Smooth muscle cell (in vitro differentiated cells): ENCODE measurements at regions not wholly inside any gene's neighbourhood (a gene's known extent, or its start where the extent isn't known, plus 50 kb on each side); places are given as distances from the start of the nearest gene placed in this dataset.

Experiments used
- DNase-seq: peaks from one replicate; lab custom pipeline; 2025; ENCODE audit not compliant: unreplicated experiment; lab: John Stamatoyannopoulos, UW
- H2AFZ ChIP-seq: fragments of 200-600 bp; sonication (generic); 2 replicates; pipeline ENCODE4 v1.6.0; 2016; ENCODE audit warnings: antibody characterized with exemption, low read depth, mild to moderate bottlenecking
- H3F3A ChIP-seq: fragments of 200-600 bp; sonication (generic); 2 replicates; pipeline ENCODE4 v1.6.0; 2017; ENCODE audit warnings: antibody characterized with exemption, low read depth
- H3K27ac ChIP-seq: fragments of 200-600 bp; sonication (generic); 2 replicates; pipeline ENCODE4 v1.5.1; 2016; ENCODE audit warnings: low read depth, mild to moderate bottlenecking
- H3K27me3 ChIP-seq: fragments of 200-600 bp; sonication (generic); 2 replicates; pipeline ENCODE4 v1.6.1; 2016; ENCODE audit warnings: low read depth, mild to moderate bottlenecking
- H3K36me3 ChIP-seq: fragments of 200-600 bp; sonication (generic); 2 replicates; pipeline ENCODE4 v1.5.1; 2016; ENCODE audit warnings: low read depth
- H3K4me1 ChIP-seq: fragments of 200-600 bp; sonication (generic); 2 replicates; pipeline ENCODE4 v1.5.1; 2016; ENCODE audit warnings: low read depth
- H3K4me2 ChIP-seq: fragments of 200-600 bp; sonication (generic); 2 replicates; pipeline ENCODE4 v1.6.0; 2016; ENCODE audit warnings: mild to moderate bottlenecking
- H3K4me3 ChIP-seq: fragments of 200-600 bp; sonication (generic); 2 replicates; pipeline ENCODE4 v1.5.1; 2016; ENCODE audit warnings: mild to moderate bottlenecking
- H3K79me2 ChIP-seq: fragments of 200-600 bp; sonication (generic); 2 replicates; pipeline ENCODE4 v1.6.0; 2016; ENCODE audit warnings: low read depth, mild to moderate bottlenecking
- H3K9ac ChIP-seq: fragments of 200-600 bp; sonication (generic); 2 replicates; pipeline ENCODE4 v1.6.0; 2016; ENCODE audit warnings: low read depth
- H3K9me3 ChIP-seq: fragments of 200-600 bp; sonication (generic); replicated peaks from 2 replicates; pipeline ENCODE4 v1.5.1; 2016; ENCODE audit warnings: low read depth
- H4K20me1 ChIP-seq: fragments of 200-600 bp; sonication (generic); 2 replicates; pipeline ENCODE4 v1.6.0; 2016; ENCODE audit warnings: low read depth
- CTCF ChIP-seq: fragments of 200-600 bp; sonication (generic); IDR thresholded peaks from 2 replicates; pipeline ENCODE4 v1.5.1; 2017; ENCODE audit warnings: borderline replicate concordance, mild to moderate bottlenecking, antibody characterized with exemption; ENCODE audit not compliant: insufficient read depth, poor library complexity, severe bottlenecking
- WGBS: methylation state at CpG from one replicate; pipeline ENCODE4 v1.1.7; 2016; ENCODE audit warnings: low lambda C conversion rate; 5-methylcytosine and 5-hydroxymethylcytosine counted together

- Histone ChIP-seq H3F3A (no peaks in the 10 kb centered on the region), H3K9me3 (no peaks in the 10 kb centered on the region), H3K9ac (no peak overlapping the region), H3K4me1 (peaks cover 6% of the 10 kb centered on the region), H4K20me1 (no peaks in the 10 kb centered on the region), H3K27ac (no peak overlapping the region), H3K79me2 (no peaks in the 10 kb centered on the region), H3K4me3 (no peak overlapping the region), H3K36me3 (no peaks in the 10 kb centered on the region), H3K27me3 (no peaks in the 10 kb centered on the region), H2AFZ (no peak overlapping the region), H3K4me2 (no peak overlapping the region)
- WGBS = 79% methylated on average over 2 of the region's 2 CpGs
- TF ChIP-seq CTCF = no peak
- no peak for DNase-seq
These were observed 110.9 kb downstream of the MACIR start for GRCh38 chr5:103369125-103370120.

- 83% methylated on average over 2 of the region's 2 CpGs for WGBS
- H3K36me3 ChIP-seq = no peaks in the 10 kb centered on the region
These were observed 109.1 kb downstream of the MACIR start for GRCh38 chr5:103367702-103368101.

GRCh38 chr5:103366918-103367549 lies 108.5 kb downstream of the MACIR start:
- Histone ChIP-seq H3K36me3 (no peaks in the 10 kb centered on the region), H4K20me1 (no peaks in the 10 kb centered on the region), H3K27ac (no peak overlapping the region), H3K27me3 (no peaks in the 10 kb centered on the region), H2AFZ (no peak overlapping the region), H3K4me3 (no peak overlapping the region), H3K9ac (no peak overlapping the region), H3K4me1 (peaks cover 6% of the 10 kb centered on the region), H3K9me3 (no peaks in the 10 kb centered on the region), H3F3A (no peaks in the 10 kb centered on the region), H3K79me2 (no peaks in the 10 kb centered on the region), H3K4me2 (no peak overlapping the region)
- 83% methylated on average over 10 of the region's 10 CpGs for WGBS
- no peak for DNase-seq
- no peak for TF ChIP-seq CTCF

More at GRCh38 chr5:103367702-103368101, 109.1 kb downstream of the MACIR start:
- DNase-seq = no peak
- no peaks in the 10 kb centered on the region for H3F3A ChIP-seq
- no peak overlapping the region for H3K4me2 ChIP-seq
- no peak for TF ChIP-seq CTCF
- H3K9me3 ChIP-seq = no peaks in the 10 kb centered on the region
- H3K79me2 ChIP-seq = no peaks in the 10 kb centered on the region
- no peak overlapping the region for H2AFZ ChIP-seq
- no peak overlapping the region for H3K9ac ChIP-seq
- peaks cover 6% of the 10 kb centered on the region for H3K4me1 ChIP-seq
- H3K27me3 ChIP-seq = no peaks in the 10 kb centered on the region
- H4K20me1 ChIP-seq = no peaks in the 10 kb centered on the region
- H3K4me3 ChIP-seq = no peak overlapping the region
- H3K27ac ChIP-seq = no peak overlapping the region
